Lung (tissue), 11 donors: ENCODE measurements at regions not wholly inside any gene's neighbourhood (a gene's known extent, or its start where the extent isn't known, plus 50 kb on each side); places are given as distances from the start of the nearest gene placed in this dataset.
"Not testable (repeated sequence)": the region's sequence is repeated elsewhere in the genome, so short reads cannot be mapped to it uniquely, and the experiment has no call there.

Source experiments
- ATAC-seq: fragments of 200-7000 bp; cut with Tn5 transposase; one replicate; pipeline ENCODE4 v1.9.1; 2020; ENCODE audit warnings: moderate number of reproducible peaks; ENCODE audit not compliant: insufficient read depth, low FRiP score
- DNase-seq, 3 donors: peaks; one replicate each; pipeline ENCODE4 v3.0.0-alpha.2; 2013 to 2017
- H3K27ac ChIP-seq, 2 donors: one replicate each; pipeline ENCODE4 v1.5.1; 2013; ENCODE audit warnings: mild to moderate bottlenecking in 2 of 2, moderate library complexity in 2 of 2, control low read depth in 1 of 2, inconsistent platforms in 1 of 2, low read depth in 1 of 2, low read length in 1 of 2
- H3K27me3 ChIP-seq, 3 donors: one replicate each; pipeline ENCODE4 v1.5.1; 2013; ENCODE audit warnings: low read length in 2 of 3; ENCODE audit not compliant: control insufficient read depth in 3 of 3, insufficient read depth in 3 of 3
- H3K36me3 ChIP-seq, 4 donors: one replicate each; pipeline ENCODE4 v1.5.1; 2013; ENCODE audit warnings: low read length in 4 of 4, mild to moderate bottlenecking in 1 of 4, moderate library complexity in 1 of 4; ENCODE audit not compliant: control insufficient read depth in 4 of 4, insufficient read depth in 4 of 4
- H3K4me1 ChIP-seq, 5 donors: one replicate each; pipeline ENCODE4 v1.5.1; 2013; ENCODE audit warnings: low read length in 5 of 5, mild to moderate bottlenecking in 2 of 5, moderate library complexity in 1 of 5; ENCODE audit not compliant: control insufficient read depth in 5 of 5, insufficient read depth in 5 of 5
- H3K4me3 ChIP-seq: one replicate; pipeline ENCODE4 v1.5.1; 2013; ENCODE audit warnings: mild to moderate bottlenecking, control low read depth, moderate library complexity
- H3K9ac ChIP-seq, 2 donors: one replicate each; pipeline ENCODE4 v1.5.1; 2013; ENCODE audit warnings: low read length in 2 of 2, control low read depth in 1 of 2; ENCODE audit not compliant: insufficient read depth in 1 of 2
- H3K9me3 ChIP-seq, 4 donors: one replicate each; pipeline ENCODE4 v1.5.1; 2013; ENCODE audit warnings: low read length in 3 of 4, mild to moderate bottlenecking in 1 of 4, moderate library complexity in 1 of 4; ENCODE audit not compliant: control insufficient read depth in 4 of 4, insufficient read depth in 3 of 4
- WGBS, 2 donors: extraction: QIAGEN DNeasy Blood & Tissue Kit; methylation state at CpG; one replicate each; pipeline ENCODE4 v1.1.7; 2013; 5-methylcytosine and 5-hydroxymethylcytosine counted together
- TF ChIP-seq, protein P1 (sequence below): IDR thresholded peaks from 2 replicates; pipeline ENCODE4 v1.5.1; 2012; ENCODE audit warnings: mild to moderate bottlenecking; ENCODE audit errors: control extremely low read depth, extremely low read depth
- donor health status: control.
- donor health status: control.
- donor health status: Bipolar disorder and iron deficiency.
- donor health status: healthy.
- donor health status: DM: yes; HTN: yes; CAD: no.

DNA sequence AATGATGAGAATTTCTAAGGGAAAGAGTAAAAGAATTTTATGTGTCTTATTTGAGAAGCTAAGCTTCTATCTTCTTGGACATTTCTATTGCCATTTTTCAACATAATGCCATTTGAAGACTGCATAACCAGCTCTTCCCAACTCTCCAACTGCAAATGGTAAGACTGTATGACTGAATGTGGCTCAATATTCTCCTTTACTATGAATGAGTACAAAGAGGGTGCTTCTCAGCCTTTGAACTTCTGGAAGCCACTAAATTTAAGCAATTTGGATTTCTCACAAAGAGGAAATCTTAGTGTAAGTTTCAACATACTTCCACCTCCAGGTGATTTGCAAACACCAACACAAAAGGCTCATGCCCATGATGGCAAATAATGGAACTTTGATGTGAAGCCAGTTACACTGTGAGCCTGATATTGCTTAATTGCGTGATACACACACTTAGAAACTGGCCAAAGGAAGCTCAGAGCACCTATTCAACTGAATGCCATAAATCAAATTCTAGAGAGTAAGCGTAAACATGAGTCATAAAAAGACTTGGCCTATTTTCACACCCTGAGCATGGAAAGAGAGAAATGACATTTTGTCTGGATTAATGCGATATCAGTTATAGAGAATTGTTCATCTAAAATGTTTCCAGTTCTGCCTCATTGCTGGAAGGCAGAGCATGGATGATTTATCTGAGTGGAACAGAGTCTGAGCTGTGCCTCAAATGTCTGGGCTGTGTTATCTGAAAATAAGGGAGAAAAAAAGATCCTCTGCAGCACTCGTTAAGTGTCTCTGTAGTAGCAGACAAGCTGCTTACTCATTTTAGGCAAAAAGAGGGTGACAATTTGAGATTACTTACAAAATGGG lies 145.3 kb downstream of the PLK2 start:
- no peak overlapping the region for H3K27ac ChIP-seq

DNA sequence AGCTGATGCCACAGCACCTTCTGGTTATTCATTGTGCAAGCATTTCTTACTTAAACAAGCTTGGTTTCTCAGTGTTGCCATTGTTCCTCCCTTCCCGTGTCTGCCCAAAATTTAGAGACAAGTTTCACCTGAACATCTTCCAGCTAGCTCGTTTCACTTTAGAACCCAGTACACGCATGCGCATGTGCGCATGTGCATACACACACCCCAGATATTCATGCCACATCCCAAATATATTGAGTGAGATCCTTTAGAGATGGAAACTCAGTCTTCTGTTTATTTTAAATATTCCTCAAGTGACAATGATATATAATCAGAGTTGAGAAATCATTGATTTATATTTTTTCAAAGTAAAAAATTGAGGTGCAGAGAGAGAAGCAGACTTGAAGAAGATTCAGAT lies 147.6 kb downstream of the PLK2 start:
- H3K36me3 ChIP-seq = no peaks in the 10 kb centered on the region
- H3K27me3 ChIP-seq = no peaks in the 10 kb centered on the region
- 82 to 96% methylated on average over 5 of the region's 5 CpGs for WGBS, 2 donors
- no peak overlapping the region for H3K9ac ChIP-seq
- H3K4me1 ChIP-seq = peaks cover 0 to 2% (median 0%) of the 10 kb centered on the region in 5 donors
- TF ChIP-seq, protein P1, sequence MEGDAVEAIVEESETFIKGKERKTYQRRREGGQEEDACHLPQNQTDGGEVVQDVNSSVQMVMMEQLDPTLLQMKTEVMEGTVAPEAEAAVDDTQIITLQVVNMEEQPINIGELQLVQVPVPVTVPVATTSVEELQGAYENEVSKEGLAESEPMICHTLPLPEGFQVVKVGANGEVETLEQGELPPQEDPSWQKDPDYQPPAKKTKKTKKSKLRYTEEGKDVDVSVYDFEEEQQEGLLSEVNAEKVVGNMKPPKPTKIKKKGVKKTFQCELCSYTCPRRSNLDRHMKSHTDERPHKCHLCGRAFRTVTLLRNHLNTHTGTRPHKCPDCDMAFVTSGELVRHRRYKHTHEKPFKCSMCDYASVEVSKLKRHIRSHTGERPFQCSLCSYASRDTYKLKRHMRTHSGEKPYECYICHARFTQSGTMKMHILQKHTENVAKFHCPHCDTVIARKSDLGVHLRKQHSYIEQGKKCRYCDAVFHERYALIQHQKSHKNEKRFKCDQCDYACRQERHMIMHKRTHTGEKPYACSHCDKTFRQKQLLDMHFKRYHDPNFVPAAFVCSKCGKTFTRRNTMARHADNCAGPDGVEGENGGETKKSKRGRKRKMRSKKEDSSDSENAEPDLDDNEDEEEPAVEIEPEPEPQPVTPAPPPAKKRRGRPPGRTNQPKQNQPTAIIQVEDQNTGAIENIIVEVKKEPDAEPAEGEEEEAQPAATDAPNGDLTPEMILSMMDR = no peak
- DNase-seq (no peak), ATAC-seq (no peak)
- no peaks in the 10 kb centered on the region for H3K9me3 ChIP-seq
- H3K27ac ChIP-seq = no peak overlapping the region
- H3K4me3 ChIP-seq = no peak overlapping the region

More for the DNA sequence above, 145.3 kb downstream of the PLK2 start:
- DNase-seq (no peak), ATAC-seq (peak; percentile 69)
- H3K27me3 ChIP-seq = no peaks in the 10 kb centered on the region
- TF ChIP-seq, protein P1 = no peak
- H3K9ac ChIP-seq = no peak overlapping the region
- peaks cover 0 to 2% (median 0%) of the 10 kb centered on the region in 5 donors for H3K4me1 ChIP-seq
- H3K36me3 ChIP-seq = no peaks in the 10 kb centered on the region
- H3K9me3 ChIP-seq = no peaks in the 10 kb centered on the region
- 61 to 88% methylated on average over 4 of the region's 4 CpGs for WGBS, 2 donors
- no peak overlapping the region for H3K4me3 ChIP-seq

DNA sequence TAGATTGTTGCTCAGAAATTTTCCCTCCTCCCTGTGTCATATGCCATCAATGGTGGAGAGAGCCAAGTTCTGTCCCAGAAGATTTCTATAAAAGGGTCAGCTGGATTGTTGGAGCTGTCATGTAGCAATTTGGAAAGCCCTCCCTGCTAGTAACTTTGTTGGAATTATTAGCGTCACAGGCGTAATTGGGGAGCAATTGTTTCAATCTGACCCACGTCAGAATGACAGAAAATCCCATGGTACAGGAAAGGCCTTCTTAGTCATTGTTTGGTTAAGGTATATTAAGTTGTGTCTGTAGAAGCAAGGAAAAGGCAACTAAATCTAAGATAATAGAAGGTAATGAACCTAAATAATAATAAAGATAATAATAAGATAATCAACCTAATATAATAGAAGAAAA lies 148.4 kb downstream of the PLK2 start:
- DNase-seq = no peak
- no peak for ATAC-seq

DNA sequence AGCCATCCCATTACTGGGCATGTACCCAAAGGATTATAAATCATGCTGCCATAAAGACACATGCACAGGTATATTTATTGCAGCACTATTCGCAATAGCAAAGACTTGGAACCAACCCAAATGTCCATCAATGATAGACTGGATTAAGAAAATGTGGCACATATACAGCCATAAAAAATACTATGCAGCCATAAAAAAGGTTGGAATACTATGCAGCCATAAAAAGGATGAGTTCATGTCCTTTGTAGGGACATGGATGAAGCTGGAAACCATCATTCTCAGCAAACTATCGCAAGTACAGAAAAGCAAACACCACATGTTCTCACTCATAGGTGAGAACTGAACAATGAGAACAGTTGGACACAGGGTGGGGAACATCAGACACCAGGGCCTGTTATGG lies 151.5 kb downstream of the PLK2 start:
- not testable (repeated sequence) for H3K9ac ChIP-seq, DNase-seq, H3K4me1 ChIP-seq, H3K9me3 ChIP-seq, H3K27ac ChIP-seq, ATAC-seq, H3K4me3 ChIP-seq, H3K36me3 ChIP-seq, H3K27me3 ChIP-seq
- 95 to 98% methylated on average over 2 of the region's 2 CpGs for WGBS, 2 donors

More for the DNA sequence above, 148.4 kb downstream of the PLK2 start:
- Histone ChIP-seq H3K4me3 (no peak overlapping the region), H3K27ac (no peak overlapping the region), H3K9me3 (no peaks in the 10 kb centered on the region), H3K4me1 (no peaks in the 10 kb centered on the region), H3K27me3 (no peaks in the 10 kb centered on the region), H3K36me3 (no peaks in the 10 kb centered on the region), H3K9ac (no peak overlapping the region)
- TF ChIP-seq, protein P1 = no peak
- 91 to 94% methylated on average over 3 of the region's 3 CpGs for WGBS, 2 donors
